Nephron (organoid): ENCODE measurements at regions not wholly inside any gene's neighbourhood (a gene's known extent, or its start where the extent isn't known, plus 50 kb on each side); places are given as distances from the start of the nearest gene placed in this dataset.

ENCODE experiments used
- H3K27ac Mint-ChIP-seq, 3 experiments: 2 replicates each; pipeline ENCODE4 v1.8.0; 2020; ENCODE audit warnings: mixed read lengths in 3 of 3, mild to moderate bottlenecking in 2 of 3, moderate library complexity in 1 of 3
- H3K27me3 Mint-ChIP-seq: 2 replicates; pipeline ENCODE4 v1.8.0; 2021; ENCODE audit warnings: low read depth, mild to moderate bottlenecking, moderate library complexity, mixed read lengths
- H3K36me3 Mint-ChIP-seq: 2 replicates; pipeline ENCODE4 v1.8.0; 2020; ENCODE audit warnings: low read depth, mixed read lengths
- H3K4me1 Mint-ChIP-seq: 2 replicates; pipeline ENCODE4 v1.8.0; 2020; ENCODE audit warnings: mixed read lengths
- H3K4me3 Mint-ChIP-seq, 3 experiments: 2 replicates each; pipeline ENCODE4 v1.8.0; 2020; ENCODE audit warnings: mild to moderate bottlenecking in 3 of 3, mixed read lengths in 3 of 3, moderate library complexity in 2 of 3
- H3K9me3 Mint-ChIP-seq: 2 replicates; pipeline ENCODE4 v1.8.0; 2020; ENCODE audit warnings: mixed read lengths
- CTCF ChIP-seq, 3 experiments: fragments of 200-600 bp; sonication (generic); IDR thresholded peaks; one replicate each; pipeline ENCODE4 v1.5.0; 2021; ENCODE audit warnings: antibody characterized with exemption in 3 of 3; ENCODE audit not compliant: unreplicated experiment in 3 of 3

GRCh38 chr3:124535306-124535705 is 194.9 kb upstream of the UMPS start:
- no peaks in the 10 kb centered on the region for H3K9me3 Mint-ChIP-seq
- no peaks in the 10 kb centered on the region for H3K4me1 Mint-ChIP-seq
- no peak for TF ChIP-seq CTCF (IDR thresholded peaks at IDR 0.05; ENCODE audit: unreplicated experiment in 3 of 3)
- no peaks in the 10 kb centered on the region for H3K36me3 Mint-ChIP-seq
- H3K27ac Mint-ChIP-seq, result peak overlapping the region in 1 of 3 experiments; percentile 18
- no peaks in the 10 kb centered on the region for H3K27me3 Mint-ChIP-seq
- H3K4me3 Mint-ChIP-seq, result no peak overlapping the region

GRCh38 chr3:124540550-124541211 is 189.6 kb upstream of the UMPS start:
- H3K27me3 Mint-ChIP-seq, result no peaks in the 10 kb centered on the region
- no peak for TF ChIP-seq CTCF (IDR thresholded peaks at IDR 0.05; ENCODE audit: unreplicated experiment in 3 of 3)
- no peaks in the 10 kb centered on the region for H3K4me1 Mint-ChIP-seq
- no peak overlapping the region for H3K27ac Mint-ChIP-seq
- H3K36me3 Mint-ChIP-seq, result peaks cover 5% of the 10 kb centered on the region
- no peaks in the 10 kb centered on the region for H3K9me3 Mint-ChIP-seq
- H3K4me3 Mint-ChIP-seq, result no peak overlapping the region

- Mint-ChIP-seq H3K27me3 (no peaks in the 10 kb centered on the region), H3K27ac (no peak overlapping the region), H3K9me3 (no peaks in the 10 kb centered on the region), H3K4me3 (no peak overlapping the region), H3K36me3 (peaks cover 5% of the 10 kb centered on the region), H3K4me1 (no peaks in the 10 kb centered on the region)
- no peak for TF ChIP-seq CTCF (IDR thresholded peaks at IDR 0.05; ENCODE audit: unreplicated experiment in 3 of 3)
Observed at GRCh38 chr3:124542214-124542869, 187.9 kb upstream of the UMPS start.

GRCh38 chr3:124545891-124546290 is 184.4 kb upstream of the UMPS start:
- H3K4me1 Mint-ChIP-seq, result no peaks in the 10 kb centered on the region
- no peaks in the 10 kb centered on the region for H3K27me3 Mint-ChIP-seq
- no peaks in the 10 kb centered on the region for H3K9me3 Mint-ChIP-seq
- no peak overlapping the region for H3K4me3 Mint-ChIP-seq
- peaks cover 5% of the 10 kb centered on the region for H3K36me3 Mint-ChIP-seq
- TF ChIP-seq CTCF (IDR thresholded peaks at IDR 0.05; ENCODE audit: unreplicated experiment in 3 of 3), result no peak
- no peak overlapping the region for H3K27ac Mint-ChIP-seq

GRCh38 chr3:124552224-124552623 is 178.0 kb upstream of the UMPS start:
- Mint-ChIP-seq H3K27ac (no peak overlapping the region), H3K9me3 (no peaks in the 10 kb centered on the region), H3K27me3 (no peaks in the 10 kb centered on the region), H3K4me1 (peaks cover 3% of the 10 kb centered on the region), H3K4me3 (no peak overlapping the region), H3K36me3 (no peaks in the 10 kb centered on the region)
- no peak for TF ChIP-seq CTCF (IDR thresholded peaks at IDR 0.05; ENCODE audit: unreplicated experiment in 3 of 3)

GRCh38 chr3:124553178-124553577 is 177.1 kb upstream of the UMPS start:
- no peak overlapping the region for H3K27ac Mint-ChIP-seq
- no peak for TF ChIP-seq CTCF (IDR thresholded peaks at IDR 0.05; ENCODE audit: unreplicated experiment in 3 of 3)
- H3K9me3 Mint-ChIP-seq, result no peaks in the 10 kb centered on the region
- H3K27me3 Mint-ChIP-seq, result no peaks in the 10 kb centered on the region
- H3K4me1 Mint-ChIP-seq, result peaks cover 11% of the 10 kb centered on the region
- H3K4me3 Mint-ChIP-seq, result no peak overlapping the region
- no peaks in the 10 kb centered on the region for H3K36me3 Mint-ChIP-seq
